ENCODE measurements at regions not wholly inside any gene's neighbourhood (a gene's known extent, or its start where the extent isn't known, plus 50 kb on each side); places are given as distances from the start of the nearest gene placed in this dataset.

DNA sequence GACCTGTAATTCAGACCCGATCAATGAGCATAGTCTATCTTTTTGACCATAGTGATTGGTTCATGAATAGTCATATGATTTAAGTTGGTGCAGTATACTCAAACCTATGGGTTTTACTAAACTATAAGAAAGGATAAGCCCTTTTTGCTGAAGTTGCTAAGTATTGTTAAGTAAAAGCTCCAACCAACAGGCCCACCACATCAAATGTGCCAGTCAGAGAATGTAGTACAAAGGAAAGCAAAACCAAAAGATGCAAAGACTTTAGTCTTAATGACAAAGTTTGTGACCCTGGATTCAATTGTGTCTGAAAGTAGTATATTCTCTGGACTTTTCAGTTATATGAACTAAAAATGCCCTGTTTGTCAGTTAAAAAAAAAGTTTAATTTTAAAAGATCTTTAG is 208.1 kb upstream of the TET2 start:
- FAIRE-seq: no peak
- Histone ChIP-seq H2AFZ (ENCODE audit: control insufficient read depth, low read depth, low read length) (peak overlapping the region; percentile 12; the same call in 1 of the 2 replicates), H4K20me1 (ENCODE audit: control insufficient read depth, insufficient read depth) (no peaks in the 10 kb centered on the region), H3K36me3 (ENCODE audit: control insufficient read depth in 2 of 2, insufficient read depth in 2 of 2, low read length in 1 of 2) (no peaks in the 10 kb centered on the region), H3K9ac (ENCODE audit: control insufficient read depth, insufficient read depth, low read length) (no peak overlapping the region), H3K79me2 (ENCODE audit: control insufficient read depth, insufficient read depth, low read length) (no peaks in the 10 kb centered on the region), H3K9me3 (replicated peaks; ENCODE audit: control insufficient read depth, insufficient read depth, low read length) (peaks cover 6% of the 10 kb centered on the region; the same call in 2 of the 3 replicates), H3K4me3 (no peak overlapping the region), H3K4me1 (ENCODE audit: control insufficient read depth, insufficient read depth, low read length) (no peaks in the 10 kb centered on the region), H3K27ac (ENCODE audit: control insufficient read depth, insufficient read depth) (no peak overlapping the region), H3K27me3 (replicated peaks in 1 of 2; ENCODE audit: control insufficient read depth in 2 of 2, insufficient read depth in 2 of 2, low read length in 1 of 2) (no peaks in the 10 kb centered on the region), H3K4me2 (ENCODE audit: control insufficient read depth, insufficient read depth) (no peak overlapping the region)
- ChIA-PET POLR2A (no interaction called here), SMC1A (ENCODE audit: uncharacterized antibody, unreplicated experiment) (interaction anchor here (0.6 kb wide), 1 partner anchor 24 kb away, joined by 3 read pairs; no protein-coding TSS in a partner anchor), RAD21 (ENCODE audit: unreplicated experiment) (no interaction called here), CTCF (interaction anchor here (0.7 kb wide), 1 partner anchor 74 kb away, joined by 4 read pairs; no protein-coding TSS in a partner anchor)
- no TSS peak for BruUV-seq (replicated peaks)
- intact Hi-C loops (cut with micrococcal nuclease; ENCODE audit: unreplicated experiment): loop anchor here (10.0 kb wide), 1 partner anchor 296 kb away; no protein-coding TSS in a partner anchor
- WGBS (ENCODE audit: insufficient coverage, insufficient replicate concordance, low lambda C conversion rate, missing lambda C conversion rate): 100% methylated on average over 1 of the region's 1 CpG
- no peak for DNase-seq (ENCODE audit: low read depth, low spot score)
- TF ChIP-seq, protein P1, sequence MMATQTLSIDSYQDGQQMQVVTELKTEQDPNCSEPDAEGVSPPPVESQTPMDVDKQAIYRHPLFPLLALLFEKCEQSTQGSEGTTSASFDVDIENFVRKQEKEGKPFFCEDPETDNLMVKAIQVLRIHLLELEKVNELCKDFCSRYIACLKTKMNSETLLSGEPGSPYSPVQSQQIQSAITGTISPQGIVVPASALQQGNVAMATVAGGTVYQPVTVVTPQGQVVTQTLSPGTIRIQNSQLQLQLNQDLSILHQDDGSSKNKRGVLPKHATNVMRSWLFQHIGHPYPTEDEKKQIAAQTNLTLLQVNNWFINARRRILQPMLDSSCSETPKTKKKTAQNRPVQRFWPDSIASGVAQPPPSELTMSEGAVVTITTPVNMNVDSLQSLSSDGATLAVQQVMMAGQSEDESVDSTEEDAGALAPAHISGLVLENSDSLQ (IDR thresholded peaks at IDR 0.05): 0 out of 2 replicates have a peak, but pooled peaks have one; percentile 11
- TF ChIP-seq, protein P2, sequence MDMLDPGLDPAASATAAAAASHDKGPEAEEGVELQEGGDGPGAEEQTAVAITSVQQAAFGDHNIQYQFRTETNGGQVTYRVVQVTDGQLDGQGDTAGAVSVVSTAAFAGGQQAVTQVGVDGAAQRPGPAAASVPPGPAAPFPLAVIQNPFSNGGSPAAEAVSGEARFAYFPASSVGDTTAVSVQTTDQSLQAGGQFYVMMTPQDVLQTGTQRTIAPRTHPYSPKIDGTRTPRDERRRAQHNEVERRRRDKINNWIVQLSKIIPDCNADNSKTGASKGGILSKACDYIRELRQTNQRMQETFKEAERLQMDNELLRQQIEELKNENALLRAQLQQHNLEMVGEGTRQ (IDR thresholded peaks at IDR 0.05; ENCODE audit: borderline replicate concordance, low read depth, low read length): no peak
- no peak for TF ChIP-seq SUZ12 (IDR thresholded peaks at IDR 0.05; ENCODE audit: unreplicated experiment)
- 0 out of 2 replicates have a peak, but pooled peaks have one; percentile 46 for TF ChIP-seq TCF7 (IDR thresholded peaks at IDR 0.05; ENCODE audit: borderline replicate concordance)
- peak; percentile 37; the same call in 1 of the 2 replicates for TF ChIP-seq RUNX3 (IDR thresholded peaks at IDR 0.05; ENCODE audit: low read length)
- peak; percentile 23; the same call in 2 of the 3 replicates for ATAC-seq
- in situ Hi-C loops (cut with MboI): loop anchor here (10.0 kb wide), 1 partner anchor 536 kb away; the partner anchor contains the start of gene PPA2

Data from GM12878 (cell line).